Thymus (tissue), 11 donors: ENCODE measurements at regions not wholly inside any gene's neighbourhood (a gene's known extent, or its start where the extent isn't known, plus 50 kb on each side); places are given as distances from the start of the nearest gene placed in this dataset.
"Not testable (repeated sequence)": the region's sequence is repeated elsewhere in the genome, so short reads cannot be mapped to it uniquely, and the experiment has no call there.

Experiments used
- DNase-seq, 9 donors: peaks; one replicate each; pipeline ENCODE4 v3.0.0-alpha.2; 2013; ENCODE audit warnings: low spot score in 9 of 9, low read depth in 6 of 9, missing footprints in 1 of 9
- H3K27ac ChIP-seq, 2 donors: one replicate each; pipeline ENCODE4 v1.5.1; 2013; ENCODE audit warnings: control low read depth in 1 of 2, low read depth in 1 of 2, low read length in 1 of 2, mild to moderate bottlenecking in 1 of 2, moderate library complexity in 1 of 2
- H3K27me3 ChIP-seq, 2 donors: one replicate each; pipeline ENCODE4 v1.5.1; 2013; ENCODE audit warnings: low read length in 1 of 2; ENCODE audit not compliant: control insufficient read depth in 2 of 2, insufficient read depth in 1 of 2
- H3K36me3 ChIP-seq, 2 donors: one replicate each; pipeline ENCODE4 v1.5.1; 2013; ENCODE audit warnings: low read length in 1 of 2, mild to moderate bottlenecking in 1 of 2, moderate library complexity in 1 of 2; ENCODE audit not compliant: control insufficient read depth in 2 of 2, insufficient read depth in 2 of 2
- H3K4me1 ChIP-seq, 2 donors: one replicate each; pipeline ENCODE4 v1.5.1; 2013; ENCODE audit warnings: low read length in 2 of 2; ENCODE audit not compliant: control insufficient read depth in 2 of 2, insufficient read depth in 2 of 2
- H3K4me3 ChIP-seq, 2 donors: one replicate each; pipeline ENCODE4 v1.5.1; 2013; ENCODE audit warnings: low read length in 2 of 2, control low read depth in 1 of 2, mild to moderate bottlenecking in 1 of 2
- H3K9me3 ChIP-seq, 2 donors: one replicate each; pipeline ENCODE4 v1.5.1; 2013; ENCODE audit warnings: low read length in 1 of 2, mild to moderate bottlenecking in 1 of 2; ENCODE audit not compliant: control insufficient read depth in 2 of 2, insufficient read depth in 1 of 2
- WGBS: extraction: QIAGEN DNeasy Blood & Tissue Kit; methylation state at CpG from one replicate; pipeline ENCODE4 v1.1.7; 2013; 5-methylcytosine and 5-hydroxymethylcytosine counted together
- donor health status: healthy.

- not testable (repeated sequence) for H3K36me3 ChIP-seq, H3K4me3 ChIP-seq
- peaks cover 0 to 15% of the 10 kb centered on the region in 2 donors for H3K9me3 ChIP-seq
Observed at GRCh38 chr2:226085425-226085824, 685.9 kb downstream of the NYAP2 start.

GRCh38 chr2:226080334-226080733, 680.8 kb downstream of the NYAP2 start:
- no peaks in the 10 kb centered on the region for H3K27me3 ChIP-seq
- no peak overlapping the region for H3K27ac ChIP-seq
- no peaks in the 10 kb centered on the region for H3K4me1 ChIP-seq
- no peak for DNase-seq
- H3K36me3 ChIP-seq: no peaks in the 10 kb centered on the region
- H3K4me3 ChIP-seq: no peak overlapping the region
- H3K9me3 ChIP-seq: peaks cover 0 to 7% of the 10 kb centered on the region in 2 donors

More at GRCh38 chr2:226085425-226085824, 685.9 kb downstream of the NYAP2 start:
- not testable (repeated sequence) for H3K27ac ChIP-seq, DNase-seq, H3K4me1 ChIP-seq, H3K27me3 ChIP-seq

GRCh38 chr2:226079671-226080181, 680.2 kb downstream of the NYAP2 start:
- DNase-seq: no peak
- Histone ChIP-seq H3K36me3 (no peaks in the 10 kb centered on the region), H3K27ac (no peak overlapping the region), H3K9me3 (peaks cover 0 to 7% of the 10 kb centered on the region in 2 donors), H3K27me3 (no peaks in the 10 kb centered on the region), H3K4me1 (no peaks in the 10 kb centered on the region), H3K4me3 (no peak overlapping the region)

- DNase-seq: no peak
- Histone ChIP-seq H3K27me3 (no peaks in the 10 kb centered on the region), H3K36me3 (no peaks in the 10 kb centered on the region), H3K4me3 (no peak overlapping the region), H3K27ac (no peak overlapping the region), H3K4me1 (no peaks in the 10 kb centered on the region), H3K9me3 (peaks cover 0 to 2% of the 10 kb centered on the region in 2 donors)
Observed at GRCh38 chr2:226079196-226079595, 679.7 kb downstream of the NYAP2 start.

- no peaks in the 10 kb centered on the region for H3K27me3 ChIP-seq
- H3K4me3 ChIP-seq: no peak overlapping the region
- no peak overlapping the region for H3K27ac ChIP-seq
- H3K9me3 ChIP-seq: no peaks in the 10 kb centered on the region
- DNase-seq: no peak
- H3K36me3 ChIP-seq: no peaks in the 10 kb centered on the region
- H3K4me1 ChIP-seq: no peaks in the 10 kb centered on the region
Observed at GRCh38 chr2:226078666-226079065, 679.2 kb downstream of the NYAP2 start.

GRCh38 chr2:226077841-226078240, 678.3 kb downstream of the NYAP2 start:
- no peak for DNase-seq
- no peaks in the 10 kb centered on the region for H3K27me3 ChIP-seq
- H3K4me3 ChIP-seq: no peak overlapping the region
- no peaks in the 10 kb centered on the region for H3K9me3 ChIP-seq
- no peak overlapping the region for H3K27ac ChIP-seq
- H3K36me3 ChIP-seq: no peaks in the 10 kb centered on the region
- H3K4me1 ChIP-seq: no peaks in the 10 kb centered on the region

GRCh38 chr2:226077031-226077430, 677.5 kb downstream of the NYAP2 start:
- Histone ChIP-seq H3K4me1 (no peaks in the 10 kb centered on the region), H3K27me3 (no peaks in the 10 kb centered on the region)
- DNase-seq: no peak

GRCh38 chr2:226076529-226076928, 677.0 kb downstream of the NYAP2 start:
- H3K27ac ChIP-seq: no peak overlapping the region
- no peaks in the 10 kb centered on the region for H3K36me3 ChIP-seq
- WGBS: 93% methylated on average over 1 of the region's 1 CpG
- H3K27me3 ChIP-seq: no peaks in the 10 kb centered on the region
- DNase-seq: no peak
- no peaks in the 10 kb centered on the region for H3K4me1 ChIP-seq
- no peaks in the 10 kb centered on the region for H3K9me3 ChIP-seq
- no peak overlapping the region for H3K4me3 ChIP-seq

More at GRCh38 chr2:226077031-226077430, 677.5 kb downstream of the NYAP2 start:
- Histone ChIP-seq H3K36me3 (no peaks in the 10 kb centered on the region), H3K27ac (no peak overlapping the region), H3K9me3 (no peaks in the 10 kb centered on the region), H3K4me3 (no peak overlapping the region)

- Histone ChIP-seq H3K36me3 (no peaks in the 10 kb centered on the region), H3K4me1 (no peaks in the 10 kb centered on the region), H3K4me3 (no peak overlapping the region), H3K27me3 (no peaks in the 10 kb centered on the region), H3K27ac (no peak overlapping the region), H3K9me3 (no peaks in the 10 kb centered on the region)
- DNase-seq: no peak
- 86% methylated on average over 5 of the region's 5 CpGs for WGBS
Observed at GRCh38 chr2:226074391-226074790, 674.9 kb downstream of the NYAP2 start.
